NB4 (cell line): ENCODE measurements at regions not wholly inside any gene's neighbourhood (a gene's known extent, or its start where the extent isn't known, plus 50 kb on each side); places are given as distances from the start of the nearest gene placed in this dataset.

Experiments
- CTCF ChIP-seq: IDR thresholded peaks from one replicate; pipeline ENCODE4 v1.5.1; 2012; ENCODE audit warnings: low read depth, low read length
- MAX ChIP-seq: IDR thresholded peaks from 2 replicates; pipeline ENCODE4 v1.6.1; 2011; ENCODE audit warnings: low read depth, low read length
- MYC ChIP-seq: IDR thresholded peaks from 2 replicates; pipeline ENCODE4 v1.6.1; 2011; ENCODE audit warnings: low read depth, low read length
- POLR2A ChIP-seq: IDR thresholded peaks from 2 replicates; pipeline ENCODE4 v1.6.1; 2011; ENCODE audit warnings: mild to moderate bottlenecking; ENCODE audit not compliant: insufficient read length; ENCODE audit errors: extremely low read depth

GRCh38 chr3:67127254-67127653, 129.1 kb downstream of the KBTBD8 start:
- TF ChIP-seq CTCF (no peak), POLR2A (no peak), MAX (no peak), MYC (no peak)
